HepG2 (cell line): ENCODE measurements at regions not wholly inside any gene's neighbourhood (a gene's known extent, or its start where the extent isn't known, plus 50 kb on each side); places are given as distances from the start of the nearest gene placed in this dataset.

ENCODE experiments used
- ELF3 ChIP-seq: IDR thresholded peaks from 2 replicates; pipeline ENCODE4 v1.6.1; 2016; ENCODE audit warnings: missing genetic modification reagents, missing compliant biosample characterization
- ETV5 ChIP-seq: IDR thresholded peaks from 2 replicates; pipeline ENCODE4 v1.6.1; 2018; ENCODE audit warnings: missing biosample characterization, missing genetic modification reagents, inconsistent platforms, borderline replicate concordance
- FOXA1 ChIP-seq, 2 experiments: fragments of 450-650 bp in 1 of 2; sonication (generic) in 1 of 2; formaldehyde crosslinking in 1 of 2; IDR thresholded peaks; 2 replicates each; pipeline versions ENCODE4 v1.4.0 to v1.6.1; 2016 to 2020; ENCODE audit warnings: missing genetic modification reagents in 1 of 2
- FOXP1 ChIP-seq, 2 experiments: fragments of 450-650 bp in 1 of 2; IDR thresholded peaks; 2 replicates each; pipeline ENCODE4 v1.6.1; 2017 to 2018; ENCODE audit warnings: antibody characterized with exemption in 1 of 2
- MAZ ChIP-seq, 2 experiments: sonication (generic) in 1 of 2; formaldehyde crosslinking in 1 of 2; IDR thresholded peaks; 2 replicates each; pipeline versions ENCODE4 v1.5.0 to v1.6.1; 2012 to 2020; ENCODE audit warnings: low read depth in 2 of 2, mild to moderate bottlenecking in 2 of 2, borderline replicate concordance in 1 of 2, improper control_type of control experiment in 1 of 2, low read length in 1 of 2, missing genetic modification reagents in 1 of 2, moderate library complexity in 1 of 2
- MBD4 ChIP-seq: IDR thresholded peaks from 2 replicates; pipeline ENCODE4 v1.6.1; 2012; ENCODE audit warnings: low read length, inconsistent platforms, borderline replicate concordance
- MYC ChIP-seq: sonication (generic); formaldehyde crosslinking; IDR thresholded peaks from 2 replicates; pipeline ENCODE4 v1.9.0; 2021; ENCODE audit warnings: missing genetic modification reagents, borderline replicate concordance
- SAP130 ChIP-seq: IDR thresholded peaks from 2 replicates; pipeline ENCODE4 v1.6.1; 2016; ENCODE audit warnings: low read depth
- SRSF4 ChIP-seq: fragments of 200-400 bp; formaldehyde crosslinking; IDR thresholded peaks from one replicate; pipeline ENCODE4 v1.6.1; 2018; ENCODE audit warnings: mild to moderate bottlenecking, low read depth, low read length, moderate library complexity; ENCODE audit not compliant: poor library complexity, severe bottlenecking
- ZNF124 ChIP-seq: sonication (generic); formaldehyde crosslinking; IDR thresholded peaks from 2 replicates; pipeline ENCODE4 v1.4.0; 2020; ENCODE audit warnings: missing genetic modification reagents
- ZNF354B ChIP-seq: sonication (generic); formaldehyde crosslinking; IDR thresholded peaks from 2 replicates; pipeline ENCODE4 v1.8.0; 2022; ENCODE audit warnings: mild to moderate bottlenecking, missing genetic modification reagents
- ZNF44 ChIP-seq: sonication (generic); formaldehyde crosslinking; IDR thresholded peaks from 2 replicates; pipeline ENCODE4 v1.5.1; 2020; ENCODE audit warnings: mild to moderate bottlenecking, missing genetic modification reagents
- ZNF615 ChIP-seq: sonication (generic); formaldehyde crosslinking; IDR thresholded peaks from 2 replicates; pipeline ENCODE4 v1.5.0; 2020; ENCODE audit warnings: mild to moderate bottlenecking, missing genetic modification reagents, borderline replicate concordance
- ZNF780A ChIP-seq: sonication (generic); formaldehyde crosslinking; IDR thresholded peaks from 2 replicates; pipeline ENCODE4 v1.8.0; 2022; ENCODE audit warnings: mild to moderate bottlenecking, missing genetic modification reagents, moderate library complexity
- TF ChIP-seq, protein P1 (sequence below): sonication (generic); formaldehyde crosslinking; IDR thresholded peaks from 2 replicates; pipeline ENCODE4 v1.4.0; 2020; ENCODE audit warnings: mild to moderate bottlenecking, missing genetic modification reagents
- TF ChIP-seq, protein P2 (sequence below), 2 experiments: sonication (generic) in 1 of 2; formaldehyde crosslinking in 1 of 2; IDR thresholded peaks; 2 replicates each; pipeline versions ENCODE4 v1.4.0 to v1.6.1; 2016 to 2020; ENCODE audit warnings: borderline replicate concordance in 1 of 2, low read depth in 1 of 2, mild to moderate bottlenecking in 1 of 2, missing genetic modification reagents in 1 of 2
- TF ChIP-seq, protein P3 (sequence below): sonication (generic); formaldehyde crosslinking; IDR thresholded peaks from 2 replicates; pipeline ENCODE4 v1.8.0; 2022; ENCODE audit warnings: missing genetic modification reagents, mild to moderate bottlenecking, inconsistent platforms, borderline replicate concordance
- TF ChIP-seq, protein P4 (sequence below): sonication (generic); formaldehyde crosslinking; IDR thresholded peaks from 2 replicates; pipeline ENCODE4 v1.5.1; 2020; ENCODE audit warnings: mild to moderate bottlenecking, missing genetic modification reagents, borderline replicate concordance
- TF ChIP-seq, protein P5 (sequence below): sonication (generic); formaldehyde crosslinking; IDR thresholded peaks from 2 replicates; pipeline ENCODE4 v1.4.0; 2020; ENCODE audit warnings: mild to moderate bottlenecking, missing genetic modification reagents

DNA sequence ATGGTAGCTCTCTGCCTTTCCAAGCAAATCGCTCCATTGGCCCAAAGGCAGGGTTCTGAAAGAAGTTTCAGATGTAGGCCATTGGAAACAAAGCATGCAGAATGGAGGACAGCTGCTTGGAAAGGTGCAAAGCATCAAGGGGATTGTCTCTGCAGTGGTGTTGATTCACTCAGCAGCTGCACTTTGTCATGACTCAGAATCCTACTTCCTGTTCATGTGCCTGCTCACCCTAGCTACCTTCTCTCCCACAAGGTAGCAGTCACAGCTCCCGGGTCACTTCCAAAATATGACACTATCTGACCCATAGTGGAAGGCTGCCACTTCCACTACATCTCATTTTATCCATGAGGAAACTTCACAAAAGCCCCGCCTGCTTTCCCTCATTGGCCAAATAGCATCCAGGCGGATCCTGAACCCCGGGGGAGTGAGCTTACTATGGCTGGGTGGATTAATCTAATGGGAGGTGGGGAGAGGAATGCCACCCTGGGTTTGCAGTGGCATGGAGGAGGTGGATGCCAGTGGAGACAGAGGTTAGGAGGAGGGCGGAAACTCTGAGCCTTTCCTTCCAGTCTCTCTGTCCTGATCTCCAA is 74.7 kb upstream of the NKD1 start (continued):
- TF ChIP-seq, protein P1, sequence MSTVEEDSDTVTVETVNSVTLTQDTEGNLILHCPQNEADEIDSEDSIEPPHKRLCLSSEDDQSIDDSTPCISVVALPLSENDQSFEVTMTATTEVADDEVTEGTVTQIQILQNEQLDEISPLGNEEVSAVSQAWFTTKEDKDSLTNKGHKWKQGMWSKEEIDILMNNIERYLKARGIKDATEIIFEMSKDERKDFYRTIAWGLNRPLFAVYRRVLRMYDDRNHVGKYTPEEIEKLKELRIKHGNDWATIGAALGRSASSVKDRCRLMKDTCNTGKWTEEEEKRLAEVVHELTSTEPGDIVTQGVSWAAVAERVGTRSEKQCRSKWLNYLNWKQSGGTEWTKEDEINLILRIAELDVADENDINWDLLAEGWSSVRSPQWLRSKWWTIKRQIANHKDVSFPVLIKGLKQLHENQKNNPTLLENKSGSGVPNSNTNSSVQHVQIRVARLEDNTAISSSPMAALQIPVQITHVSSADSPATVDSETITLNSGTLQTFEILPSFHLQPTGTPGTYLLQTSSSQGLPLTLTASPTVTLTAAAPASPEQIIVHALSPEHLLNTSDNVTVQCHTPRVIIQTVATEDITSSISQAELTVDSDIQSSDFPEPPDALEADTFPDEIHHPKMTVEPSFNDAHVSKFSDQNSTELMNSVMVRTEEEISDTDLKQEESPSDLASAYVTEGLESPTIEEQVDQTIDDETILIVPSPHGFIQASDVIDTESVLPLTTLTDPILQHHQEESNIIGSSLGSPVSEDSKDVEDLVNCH (CRISPR knock-in tag) = no peak
- TF ChIP-seq SAP130 (CRISPR knock-in tag) (peak; percentile 42; the same call in 1 of the 2 replicates), SRSF4 (no peak), FOXA1 (IDR thresholded peaks at IDR 0.05) (no peak), FOXA1 (CRISPR knock-in tag; IDR thresholded peaks at IDR 0.05) (0 out of 2 replicates have a peak, but pooled peaks have one; percentile 8), ZNF44 (no peak), FOXP1 (IDR thresholded peaks at IDR 0.05) (no peak), FOXP1 (CRISPR knock-in tag; IDR thresholded peaks at IDR 0.05) (no peak), ZNF615 (0 out of 2 replicates have a peak, but pooled peaks have one; percentile 36), ZNF124 (no peak), MAZ (IDR thresholded peaks at IDR 0.05; ENCODE audit: borderline replicate concordance, low read depth, low read length) (no peak), MAZ (CRISPR knock-in tag; IDR thresholded peaks at IDR 0.05; ENCODE audit: low read depth) (no peak), ELF3 (CRISPR knock-in tag) (peak; percentile 70), MBD4 (no peak), ZNF354B (CRISPR knock-in tag) (no peak), ETV5 (CRISPR knock-in tag) (peak; percentile 68; the same call in 1 of the 2 replicates), ZNF780A (CRISPR knock-in tag) (no peak), MYC (CRISPR knock-in tag) (no peak)
- TF ChIP-seq, protein P2, sequence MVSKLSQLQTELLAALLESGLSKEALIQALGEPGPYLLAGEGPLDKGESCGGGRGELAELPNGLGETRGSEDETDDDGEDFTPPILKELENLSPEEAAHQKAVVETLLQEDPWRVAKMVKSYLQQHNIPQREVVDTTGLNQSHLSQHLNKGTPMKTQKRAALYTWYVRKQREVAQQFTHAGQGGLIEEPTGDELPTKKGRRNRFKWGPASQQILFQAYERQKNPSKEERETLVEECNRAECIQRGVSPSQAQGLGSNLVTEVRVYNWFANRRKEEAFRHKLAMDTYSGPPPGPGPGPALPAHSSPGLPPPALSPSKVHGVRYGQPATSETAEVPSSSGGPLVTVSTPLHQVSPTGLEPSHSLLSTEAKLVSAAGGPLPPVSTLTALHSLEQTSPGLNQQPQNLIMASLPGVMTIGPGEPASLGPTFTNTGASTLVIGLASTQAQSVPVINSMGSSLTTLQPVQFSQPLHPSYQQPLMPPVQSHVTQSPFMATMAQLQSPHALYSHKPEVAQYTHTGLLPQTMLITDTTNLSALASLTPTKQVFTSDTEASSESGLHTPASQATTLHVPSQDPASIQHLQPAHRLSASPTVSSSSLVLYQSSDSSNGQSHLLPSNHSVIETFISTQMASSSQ (IDR thresholded peaks at IDR 0.05; ENCODE audit: low read depth) = no peak
- TF ChIP-seq, protein P2 (CRISPR knock-in tag; IDR thresholded peaks at IDR 0.05; ENCODE audit: borderline replicate concordance) = 0 out of 2 replicates have a peak, but pooled peaks have one; percentile 7
- TF ChIP-seq, protein P3, sequence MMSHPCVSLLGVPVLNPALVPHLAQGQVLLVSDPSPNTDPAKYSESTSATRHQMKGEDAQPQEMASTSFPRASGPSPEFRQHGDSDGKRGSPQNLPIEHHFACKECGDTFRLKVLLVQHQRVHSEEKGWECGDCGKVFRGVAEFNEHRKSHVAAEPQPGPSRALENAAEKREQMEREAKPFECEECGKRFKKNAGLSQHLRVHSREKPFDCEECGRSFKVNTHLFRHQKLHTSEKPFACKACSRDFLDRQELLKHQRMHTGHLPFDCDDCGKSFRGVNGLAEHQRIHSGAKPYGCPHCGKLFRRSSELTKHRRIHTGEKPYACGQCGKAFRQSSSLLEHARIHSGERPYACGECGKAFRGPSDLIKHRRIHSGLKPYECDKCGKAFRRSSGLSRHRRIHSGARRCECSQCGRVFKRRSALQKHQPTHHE (CRISPR knock-in tag) = no peak
- TF ChIP-seq, protein P4, sequence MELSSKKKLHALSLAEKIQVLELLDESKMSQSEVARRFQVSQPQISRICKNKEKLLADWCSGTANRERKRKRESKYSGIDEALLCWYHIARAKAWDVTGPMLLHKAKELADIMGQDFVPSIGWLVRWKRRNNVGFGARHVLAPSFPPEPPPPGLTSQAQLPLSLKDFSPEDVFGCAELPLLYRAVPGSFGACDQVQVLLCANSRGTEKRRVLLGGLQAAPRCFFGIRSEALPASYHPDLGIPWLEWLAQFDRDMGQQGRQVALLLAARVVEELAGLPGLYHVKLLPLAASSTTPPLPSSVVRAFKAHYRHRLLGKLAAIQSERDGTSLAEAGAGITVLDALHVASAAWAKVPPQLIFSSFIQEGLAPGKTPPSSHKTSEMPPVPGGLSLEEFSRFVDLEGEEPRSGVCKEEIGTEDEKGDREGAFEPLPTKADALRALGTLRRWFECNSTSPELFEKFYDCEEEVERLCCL (CRISPR knock-in tag) = no peak
- TF ChIP-seq, protein P5, sequence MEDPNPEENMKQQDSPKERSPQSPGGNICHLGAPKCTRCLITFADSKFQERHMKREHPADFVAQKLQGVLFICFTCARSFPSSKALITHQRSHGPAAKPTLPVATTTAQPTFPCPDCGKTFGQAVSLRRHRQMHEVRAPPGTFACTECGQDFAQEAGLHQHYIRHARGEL (CRISPR knock-in tag) = no peak
